ENCODE measurements at regions not wholly inside any gene's neighbourhood (a gene's known extent, or its start where the extent isn't known, plus 50 kb on each side); places are given as distances from the start of the nearest gene placed in this dataset.

DNA sequence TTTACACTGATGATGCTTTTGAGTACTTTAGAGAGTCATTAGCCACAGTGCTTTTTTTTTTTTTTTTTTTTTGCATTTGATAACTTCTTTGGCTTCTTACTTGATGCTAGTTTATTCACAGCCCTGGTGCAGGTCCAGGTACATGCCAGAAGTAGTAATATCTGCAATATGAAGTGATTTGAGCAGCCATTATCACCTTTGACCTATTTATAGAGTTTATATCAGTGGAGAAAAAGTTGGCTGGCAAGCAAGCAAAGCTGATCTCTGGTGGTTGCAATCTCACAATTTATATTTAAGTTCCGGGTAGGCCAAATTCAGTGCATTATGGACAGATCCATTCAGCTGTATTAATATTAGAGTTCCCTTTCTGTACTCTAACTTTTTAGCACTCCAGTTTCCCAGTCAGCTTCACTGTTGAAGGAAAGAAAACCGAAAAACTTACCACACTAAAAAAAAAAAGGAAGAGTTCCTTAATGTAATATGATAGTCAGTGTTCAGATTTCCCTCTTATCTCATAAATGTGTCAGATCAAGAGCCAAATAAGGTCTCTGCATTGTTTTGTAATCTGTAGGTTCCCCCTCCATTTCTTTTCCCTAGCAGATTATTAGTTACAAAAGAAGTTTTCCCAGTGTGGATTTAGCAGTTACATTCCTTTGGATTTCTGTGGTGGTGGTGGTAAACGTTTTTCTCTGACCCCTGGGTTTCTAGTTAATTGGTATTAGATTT lies 78.6 kb downstream of the HAUS1 start:
- TF ChIP-seq CSRNP3 (CRISPR knock-in tag; IDR thresholded peaks at IDR 0.05) = no peak
- no peak for TF ChIP-seq SNAI2 (CRISPR knock-in tag; IDR thresholded peaks at IDR 0.05)
- no peak for TF ChIP-seq ZFP3 (CRISPR knock-in tag; IDR thresholded peaks at IDR 0.05)
- TF ChIP-seq GLIS3 (CRISPR knock-in tag; IDR thresholded peaks at IDR 0.05) = no peak
- TF ChIP-seq, protein P1, sequence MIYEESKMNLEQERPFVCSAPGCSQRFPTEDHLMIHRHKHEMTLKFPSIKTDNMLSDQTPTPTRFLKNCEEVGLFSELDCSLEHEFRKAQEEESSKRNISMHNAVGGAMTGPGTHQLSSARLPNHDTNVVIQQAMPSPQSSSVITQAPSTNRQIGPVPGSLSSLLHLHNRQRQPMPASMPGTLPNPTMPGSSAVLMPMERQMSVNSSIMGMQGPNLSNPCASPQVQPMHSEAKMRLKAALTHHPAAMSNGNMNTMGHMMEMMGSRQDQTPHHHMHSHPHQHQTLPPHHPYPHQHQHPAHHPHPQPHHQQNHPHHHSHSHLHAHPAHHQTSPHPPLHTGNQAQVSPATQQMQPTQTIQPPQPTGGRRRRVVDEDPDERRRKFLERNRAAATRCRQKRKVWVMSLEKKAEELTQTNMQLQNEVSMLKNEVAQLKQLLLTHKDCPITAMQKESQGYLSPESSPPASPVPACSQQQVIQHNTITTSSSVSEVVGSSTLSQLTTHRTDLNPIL (CRISPR knock-in tag; IDR thresholded peaks at IDR 0.05; ENCODE audit: low read depth) = no peak
- no peak for TF ChIP-seq ESRRG (CRISPR knock-in tag; IDR thresholded peaks at IDR 0.05)
- no peak for TF ChIP-seq CSDC2 (CRISPR knock-in tag; IDR thresholded peaks at IDR 0.05)
- TF ChIP-seq PATZ1 (CRISPR knock-in tag; IDR thresholded peaks at IDR 0.05; ENCODE audit: borderline replicate concordance) = no peak
- no peak for TF ChIP-seq ARNTL (CRISPR knock-in tag; IDR thresholded peaks at IDR 0.05; ENCODE audit: borderline replicate concordance, low read depth)

Data from SK-N-SH treated with all-trans-retinoic acid at 6 μM for 48 hours (cell line).